Glutamatergic neuron (in vitro differentiated cells): ENCODE measurements at regions not wholly inside any gene's neighbourhood (a gene's known extent, or its start where the extent isn't known, plus 50 kb on each side); places are given as distances from the start of the nearest gene placed in this dataset.

ENCODE experiments used
- DNase-seq: peaks from one replicate; pipeline ENCODE4 v3.0.0; 2022
- H3K27ac Mint-ChIP-seq: one replicate; pipeline ENCODE4 v1.8.0; 2020; ENCODE audit warnings: mild to moderate bottlenecking, mixed read lengths, inconsistent platforms; ENCODE audit not compliant: unreplicated experiment
- H3K27me3 Mint-ChIP-seq: one replicate; pipeline ENCODE4 v1.8.0; 2020; ENCODE audit warnings: mild to moderate bottlenecking, moderate library complexity, mixed read lengths, inconsistent platforms; ENCODE audit not compliant: unreplicated experiment
- H3K36me3 Mint-ChIP-seq: one replicate; pipeline ENCODE4 v1.8.0; 2020; ENCODE audit warnings: mild to moderate bottlenecking, mixed read lengths, inconsistent platforms; ENCODE audit not compliant: unreplicated experiment
- H3K4me1 Mint-ChIP-seq: one replicate; pipeline ENCODE4 v1.8.0; 2020; ENCODE audit warnings: mild to moderate bottlenecking, low read depth, mixed read lengths, inconsistent platforms; ENCODE audit not compliant: unreplicated experiment
- H3K4me3 Mint-ChIP-seq: one replicate; pipeline ENCODE4 v1.8.0; 2020; ENCODE audit warnings: mild to moderate bottlenecking, mixed read lengths, inconsistent platforms; ENCODE audit not compliant: unreplicated experiment
- H3K9me3 Mint-ChIP-seq: one replicate; pipeline ENCODE4 v1.8.0; 2020; ENCODE audit warnings: mild to moderate bottlenecking, moderate library complexity, mixed read lengths, inconsistent platforms; ENCODE audit not compliant: unreplicated experiment
- TF ChIP-seq, protein P1 (sequence below): fragments of 200-600 bp; sonication (generic); IDR thresholded peaks from one replicate; pipeline ENCODE4 v1.5.0; 2021; ENCODE audit not compliant: partially characterized antibody, unreplicated experiment

DNA sequence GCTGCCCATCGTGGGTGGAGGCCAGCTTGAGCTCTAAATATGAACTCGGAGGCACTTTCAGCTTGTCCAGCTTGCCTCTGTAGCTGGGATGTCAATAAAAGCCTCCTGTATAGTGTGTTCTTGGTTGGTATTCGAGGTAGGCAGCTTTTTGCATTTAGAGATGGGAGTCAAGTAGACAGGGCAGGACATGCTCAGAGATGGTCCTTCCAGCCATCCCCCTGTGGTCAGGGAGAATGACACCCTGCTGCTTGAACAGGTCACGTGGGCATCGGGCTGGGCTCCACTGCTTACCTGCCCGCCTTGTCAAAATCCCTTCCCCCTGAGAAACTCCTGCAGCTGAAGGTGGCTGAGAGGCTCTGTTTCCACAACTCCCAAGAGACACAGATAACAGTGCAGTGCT is 302.5 kb downstream of the ZNF536 start:
- no peak overlapping the region for H3K4me3 Mint-ChIP-seq
- H3K4me1 Mint-ChIP-seq = peaks cover 8% of the 10 kb centered on the region
- no peak for DNase-seq
- peaks cover 4% of the 10 kb centered on the region for H3K27me3 Mint-ChIP-seq
- no peak overlapping the region for H3K27ac Mint-ChIP-seq
- H3K9me3 Mint-ChIP-seq = peaks cover 3% of the 10 kb centered on the region
- H3K36me3 Mint-ChIP-seq = no peaks in the 10 kb centered on the region
- TF ChIP-seq, protein P1, sequence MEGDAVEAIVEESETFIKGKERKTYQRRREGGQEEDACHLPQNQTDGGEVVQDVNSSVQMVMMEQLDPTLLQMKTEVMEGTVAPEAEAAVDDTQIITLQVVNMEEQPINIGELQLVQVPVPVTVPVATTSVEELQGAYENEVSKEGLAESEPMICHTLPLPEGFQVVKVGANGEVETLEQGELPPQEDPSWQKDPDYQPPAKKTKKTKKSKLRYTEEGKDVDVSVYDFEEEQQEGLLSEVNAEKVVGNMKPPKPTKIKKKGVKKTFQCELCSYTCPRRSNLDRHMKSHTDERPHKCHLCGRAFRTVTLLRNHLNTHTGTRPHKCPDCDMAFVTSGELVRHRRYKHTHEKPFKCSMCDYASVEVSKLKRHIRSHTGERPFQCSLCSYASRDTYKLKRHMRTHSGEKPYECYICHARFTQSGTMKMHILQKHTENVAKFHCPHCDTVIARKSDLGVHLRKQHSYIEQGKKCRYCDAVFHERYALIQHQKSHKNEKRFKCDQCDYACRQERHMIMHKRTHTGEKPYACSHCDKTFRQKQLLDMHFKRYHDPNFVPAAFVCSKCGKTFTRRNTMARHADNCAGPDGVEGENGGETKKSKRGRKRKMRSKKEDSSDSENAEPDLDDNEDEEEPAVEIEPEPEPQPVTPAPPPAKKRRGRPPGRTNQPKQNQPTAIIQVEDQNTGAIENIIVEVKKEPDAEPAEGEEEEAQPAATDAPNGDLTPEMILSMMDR = no peak

DNA sequence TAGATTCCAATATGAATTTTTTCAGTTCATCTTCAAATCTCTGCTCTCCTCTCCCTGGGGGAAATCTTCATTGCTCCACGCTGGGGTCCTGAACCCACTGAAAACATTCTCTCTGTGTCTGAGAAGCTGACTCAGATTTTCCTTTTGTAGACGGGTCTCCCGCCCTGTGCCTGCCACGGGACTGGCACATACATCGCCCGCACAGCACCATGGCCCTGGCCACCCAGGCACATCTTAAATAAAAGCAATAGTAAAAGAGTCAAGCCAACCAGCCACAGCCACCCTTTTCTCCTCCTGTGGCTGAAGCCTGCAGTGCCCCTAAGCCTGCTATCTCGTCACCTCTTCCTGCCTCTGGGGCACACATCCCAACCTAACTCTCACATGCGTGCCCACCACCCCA is 301.2 kb downstream of the ZNF536 start:
- peaks cover 4% of the 10 kb centered on the region for H3K27me3 Mint-ChIP-seq

DNA sequence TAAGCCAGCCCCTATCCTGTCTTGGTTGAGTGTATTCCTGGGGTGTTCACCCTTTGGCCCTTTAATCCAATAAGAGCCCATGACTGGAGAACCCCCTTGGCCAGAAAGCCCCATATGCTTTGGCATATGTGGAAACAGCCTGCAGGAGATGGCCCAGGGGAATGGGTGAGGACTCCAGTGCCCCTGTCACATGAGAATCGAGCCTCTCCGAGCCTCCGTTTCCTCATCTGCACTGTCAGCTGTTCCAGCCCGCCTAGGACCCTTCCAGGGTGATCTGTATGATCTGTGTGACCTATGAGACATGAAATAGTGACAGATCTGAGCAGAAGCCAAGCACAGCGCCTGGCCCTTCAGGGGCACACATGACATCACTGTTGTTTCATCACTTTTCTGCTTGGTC is 300.7 kb downstream of the ZNF536 start:
- peaks cover 4% of the 10 kb centered on the region for H3K27me3 Mint-ChIP-seq
- H3K27ac Mint-ChIP-seq = no peak overlapping the region
- no peak for DNase-seq

More for the DNA sequence above, 301.2 kb downstream of the ZNF536 start:
- DNase-seq = no peak
- TF ChIP-seq, protein P1 = no peak
- Mint-ChIP-seq H3K4me1 (peaks cover 8% of the 10 kb centered on the region), H3K27ac (no peak overlapping the region), H3K36me3 (no peaks in the 10 kb centered on the region), H3K9me3 (peaks cover 3% of the 10 kb centered on the region), H3K4me3 (no peak overlapping the region)

DNA sequence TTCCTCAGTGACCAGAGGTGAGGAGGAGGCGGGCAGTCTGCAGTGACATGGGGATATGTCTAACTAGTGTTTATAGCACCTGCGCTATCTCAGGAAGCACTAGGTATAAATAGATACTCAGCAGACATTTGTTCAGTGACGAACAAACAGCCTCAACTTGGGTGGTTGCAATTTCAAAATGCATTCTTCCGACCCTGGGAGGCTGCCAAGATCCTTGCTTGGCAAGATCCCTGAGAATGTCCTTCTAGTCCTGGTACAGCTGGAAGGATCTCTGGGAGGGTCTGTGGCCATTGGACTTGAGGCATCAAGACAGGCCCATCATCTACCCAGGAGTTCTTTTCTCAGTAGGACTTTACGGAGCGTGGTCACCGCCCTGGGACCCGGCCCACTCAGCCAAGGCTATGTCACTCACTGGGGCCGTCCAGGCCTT is 299.5 kb downstream of the ZNF536 start:
- Mint-ChIP-seq H3K36me3 (no peaks in the 10 kb centered on the region), H3K4me1 (peaks cover 8% of the 10 kb centered on the region), H3K27ac (no peak overlapping the region), H3K9me3 (peaks cover 3% of the 10 kb centered on the region), H3K4me3 (no peak overlapping the region), H3K27me3 (peaks cover 4% of the 10 kb centered on the region)
- TF ChIP-seq, protein P1 = no peak
- DNase-seq = no peak

More for the DNA sequence above, 300.7 kb downstream of the ZNF536 start:
- Mint-ChIP-seq H3K4me1 (peaks cover 8% of the 10 kb centered on the region), H3K4me3 (no peak overlapping the region), H3K9me3 (peaks cover 3% of the 10 kb centered on the region), H3K36me3 (no peaks in the 10 kb centered on the region)
- TF ChIP-seq, protein P1 = no peak

DNA sequence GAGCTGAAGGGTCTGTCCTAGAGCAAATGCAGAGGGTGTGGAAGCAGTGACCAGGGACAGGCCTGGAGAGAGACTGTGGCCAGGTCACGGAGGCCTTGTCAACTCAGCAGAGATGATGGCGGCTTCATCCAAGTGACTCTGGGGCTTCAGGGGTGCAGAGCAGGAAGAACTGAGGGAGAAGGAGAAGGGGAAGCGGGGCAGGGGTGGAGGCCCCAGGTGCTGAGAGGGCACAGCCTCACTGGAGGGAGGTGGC is 299.1 kb downstream of the ZNF536 start:
- Mint-ChIP-seq H3K27ac (no peak overlapping the region), H3K36me3 (no peaks in the 10 kb centered on the region), H3K4me3 (no peak overlapping the region), H3K27me3 (peaks cover 4% of the 10 kb centered on the region), H3K9me3 (peaks cover 3% of the 10 kb centered on the region), H3K4me1 (peaks cover 8% of the 10 kb centered on the region)
- TF ChIP-seq, protein P1 = no peak
- no peak for DNase-seq
